Smooth muscle cell (in vitro differentiated cells): ENCODE measurements at regions not wholly inside any gene's neighbourhood (a gene's known extent, or its start where the extent isn't known, plus 50 kb on each side); places are given as distances from the start of the nearest gene placed in this dataset.

Experiments
- DNase-seq: peaks from one replicate; lab custom pipeline; 2025; ENCODE audit not compliant: unreplicated experiment; lab: John Stamatoyannopoulos, UW
- H2AFZ ChIP-seq: fragments of 200-600 bp; sonication (generic); 2 replicates; pipeline ENCODE4 v1.6.0; 2016; ENCODE audit warnings: antibody characterized with exemption, low read depth, mild to moderate bottlenecking
- H3F3A ChIP-seq: fragments of 200-600 bp; sonication (generic); 2 replicates; pipeline ENCODE4 v1.6.0; 2017; ENCODE audit warnings: antibody characterized with exemption, low read depth
- H3K27ac ChIP-seq: fragments of 200-600 bp; sonication (generic); 2 replicates; pipeline ENCODE4 v1.5.1; 2016; ENCODE audit warnings: low read depth, mild to moderate bottlenecking
- H3K27me3 ChIP-seq: fragments of 200-600 bp; sonication (generic); 2 replicates; pipeline ENCODE4 v1.6.1; 2016; ENCODE audit warnings: low read depth, mild to moderate bottlenecking
- H3K36me3 ChIP-seq: fragments of 200-600 bp; sonication (generic); 2 replicates; pipeline ENCODE4 v1.5.1; 2016; ENCODE audit warnings: low read depth
- H3K4me1 ChIP-seq: fragments of 200-600 bp; sonication (generic); 2 replicates; pipeline ENCODE4 v1.5.1; 2016; ENCODE audit warnings: low read depth
- H3K4me2 ChIP-seq: fragments of 200-600 bp; sonication (generic); 2 replicates; pipeline ENCODE4 v1.6.0; 2016; ENCODE audit warnings: mild to moderate bottlenecking
- H3K4me3 ChIP-seq: fragments of 200-600 bp; sonication (generic); 2 replicates; pipeline ENCODE4 v1.5.1; 2016; ENCODE audit warnings: mild to moderate bottlenecking
- H3K79me2 ChIP-seq: fragments of 200-600 bp; sonication (generic); 2 replicates; pipeline ENCODE4 v1.6.0; 2016; ENCODE audit warnings: low read depth, mild to moderate bottlenecking
- H3K9ac ChIP-seq: fragments of 200-600 bp; sonication (generic); 2 replicates; pipeline ENCODE4 v1.6.0; 2016; ENCODE audit warnings: low read depth
- H3K9me3 ChIP-seq: fragments of 200-600 bp; sonication (generic); replicated peaks from 2 replicates; pipeline ENCODE4 v1.5.1; 2016; ENCODE audit warnings: low read depth
- H4K20me1 ChIP-seq: fragments of 200-600 bp; sonication (generic); 2 replicates; pipeline ENCODE4 v1.6.0; 2016; ENCODE audit warnings: low read depth
- CTCF ChIP-seq: fragments of 200-600 bp; sonication (generic); IDR thresholded peaks from 2 replicates; pipeline ENCODE4 v1.5.1; 2017; ENCODE audit warnings: borderline replicate concordance, mild to moderate bottlenecking, antibody characterized with exemption; ENCODE audit not compliant: insufficient read depth, poor library complexity, severe bottlenecking
- WGBS: methylation state at CpG from one replicate; pipeline ENCODE4 v1.1.7; 2016; ENCODE audit warnings: low lambda C conversion rate; 5-methylcytosine and 5-hydroxymethylcytosine counted together

- no peak for TF ChIP-seq CTCF
- no peak for DNase-seq
- no peak overlapping the region for H2AFZ ChIP-seq
- peaks cover 10% of the 10 kb centered on the region for H3K4me1 ChIP-seq
- H4K20me1 ChIP-seq: no peaks in the 10 kb centered on the region
- no peaks in the 10 kb centered on the region for H3K36me3 ChIP-seq
- no peaks in the 10 kb centered on the region for H3K79me2 ChIP-seq
- no peaks in the 10 kb centered on the region for H3K27me3 ChIP-seq
- WGBS: 66% methylated on average over 5 of the region's 5 CpGs
- no peak overlapping the region for H3K4me2 ChIP-seq
- no peak overlapping the region for H3K9ac ChIP-seq
- no peaks in the 10 kb centered on the region for H3F3A ChIP-seq
- no peak overlapping the region for H3K27ac ChIP-seq
- no peaks in the 10 kb centered on the region for H3K9me3 ChIP-seq
- H3K4me3 ChIP-seq: no peak overlapping the region
These were observed 216.4 kb downstream of the CXCL12 start for GRCh38 chr10:44168478-44168877.

GRCh38 chr10:44167752-44168151 is 217.1 kb downstream of the CXCL12 start:
- H3K27ac ChIP-seq: no peak overlapping the region
- no peak overlapping the region for H2AFZ ChIP-seq
- H3K27me3 ChIP-seq: no peaks in the 10 kb centered on the region
- H3K4me1 ChIP-seq: peaks cover 6% of the 10 kb centered on the region
- no peaks in the 10 kb centered on the region for H3F3A ChIP-seq
- H3K4me3 ChIP-seq: no peak overlapping the region
- H3K9ac ChIP-seq: no peak overlapping the region
- 87% methylated on average over 6 of the region's 6 CpGs for WGBS
- H3K4me2 ChIP-seq: no peak overlapping the region
- H3K79me2 ChIP-seq: no peaks in the 10 kb centered on the region
- TF ChIP-seq CTCF: no peak
- H3K9me3 ChIP-seq: no peaks in the 10 kb centered on the region
- no peaks in the 10 kb centered on the region for H4K20me1 ChIP-seq
- no peak for DNase-seq
- no peaks in the 10 kb centered on the region for H3K36me3 ChIP-seq

GRCh38 chr10:44166441-44166840 is 218.5 kb downstream of the CXCL12 start:
- no peak for DNase-seq
- Histone ChIP-seq H3K79me2 (no peaks in the 10 kb centered on the region), H2AFZ (no peak overlapping the region), H3K9me3 (no peaks in the 10 kb centered on the region), H3F3A (no peaks in the 10 kb centered on the region), H4K20me1 (no peaks in the 10 kb centered on the region), H3K4me1 (peaks cover 6% of the 10 kb centered on the region), H3K27me3 (no peaks in the 10 kb centered on the region), H3K4me3 (no peak overlapping the region), H3K36me3 (no peaks in the 10 kb centered on the region), H3K27ac (no peak overlapping the region), H3K4me2 (no peak overlapping the region), H3K9ac (no peak overlapping the region)
- TF ChIP-seq CTCF: no peak
- WGBS: 96% methylated on average over 1 of the region's 1 CpG

- Histone ChIP-seq H3K36me3 (no peaks in the 10 kb centered on the region), H3K4me1 (peaks cover 6% of the 10 kb centered on the region)
- 88% methylated on average over 3 of the region's 3 CpGs for WGBS
These were observed 220.5 kb downstream of the CXCL12 start for GRCh38 chr10:44164251-44164956.

More at GRCh38 chr10:44164251-44164956, 220.5 kb downstream of the CXCL12 start:
- no peak overlapping the region for H3K4me3 ChIP-seq
- no peak overlapping the region for H3K4me2 ChIP-seq
- TF ChIP-seq CTCF: no peak
- no peak overlapping the region for H3K9ac ChIP-seq
- no peaks in the 10 kb centered on the region for H4K20me1 ChIP-seq
- H3K27ac ChIP-seq: no peak overlapping the region
- no peak overlapping the region for H2AFZ ChIP-seq
- DNase-seq: no peak
- H3K27me3 ChIP-seq: no peaks in the 10 kb centered on the region
- no peaks in the 10 kb centered on the region for H3K9me3 ChIP-seq
- H3K79me2 ChIP-seq: no peaks in the 10 kb centered on the region
- no peaks in the 10 kb centered on the region for H3F3A ChIP-seq
